GM19438 (cell line): ENCODE measurements at regions not wholly inside any gene's neighbourhood (a gene's known extent, or its start where the extent isn't known, plus 50 kb on each side); places are given as distances from the start of the nearest gene placed in this dataset.
"Not testable (repeated sequence)": the region's sequence is repeated elsewhere in the genome, so short reads cannot be mapped to it uniquely, and the experiment has no call there.

Experiments
- ATAC-seq: cut with Tn5 transposase; IDR thresholded peaks from one replicate; pipeline ENCODE4 v1.9.1; 2021; ENCODE audit warnings: low read depth; ENCODE audit not compliant: unreplicated experiment

- peak; percentile 77 for ATAC-seq
These were observed 260.4 kb upstream of the P2RY1 start for GRCh38 chr3:152574461-152575079.

- no peak for ATAC-seq
These were observed 256.2 kb upstream of the P2RY1 start for GRCh38 chr3:152578769-152579168.

- ATAC-seq = no peak
These were observed 253.0 kb upstream of the P2RY1 start for GRCh38 chr3:152581951-152582350.

GRCh38 chr3:152583963-152584362 is 251.0 kb upstream of the P2RY1 start:
- no peak for ATAC-seq

- no peak for ATAC-seq
These were observed 248.0 kb upstream of the P2RY1 start for GRCh38 chr3:152586974-152587373.

- no peak for ATAC-seq
These were observed 247.1 kb upstream of the P2RY1 start for GRCh38 chr3:152587861-152588260.

GRCh38 chr3:152589644-152590043 is 245.3 kb upstream of the P2RY1 start:
- ATAC-seq = no peak

- no peak for ATAC-seq
These were observed 243.4 kb upstream of the P2RY1 start for GRCh38 chr3:152591515-152591914.

GRCh38 chr3:152593242-152593641 is 241.7 kb upstream of the P2RY1 start:
- ATAC-seq = no peak

GRCh38 chr3:152595975-152596821 is 238.7 kb upstream of the P2RY1 start:
- peak; percentile 99 for ATAC-seq

GRCh38 chr3:152596832-152597231 is 238.1 kb upstream of the P2RY1 start:
- ATAC-seq = not testable (repeated sequence)

- no peak for ATAC-seq
These were observed 228.8 kb upstream of the P2RY1 start for GRCh38 chr3:152606146-152606545.

- ATAC-seq = no peak
These were observed 227.8 kb upstream of the P2RY1 start for GRCh38 chr3:152607179-152607578.

- no peak for ATAC-seq
These were observed 226.0 kb upstream of the P2RY1 start for GRCh38 chr3:152608696-152609594.

- no peak for ATAC-seq
These were observed 225.0 kb upstream of the P2RY1 start for GRCh38 chr3:152609891-152610290.

- no peak for ATAC-seq
These were observed 224.3 kb upstream of the P2RY1 start for GRCh38 chr3:152610622-152611021.

- ATAC-seq = no peak
These were observed 223.0 kb upstream of the P2RY1 start for GRCh38 chr3:152611905-152612304.

- no peak for ATAC-seq
These were observed 221.1 kb upstream of the P2RY1 start for GRCh38 chr3:152613851-152614250.

- ATAC-seq = no peak
These were observed 219.2 kb upstream of the P2RY1 start for GRCh38 chr3:152615681-152616080.

GRCh38 chr3:152617609-152618008 is 217.3 kb upstream of the P2RY1 start:
- ATAC-seq = no peak

GRCh38 chr3:152618529-152618928 is 216.4 kb upstream of the P2RY1 start:
- ATAC-seq = no peak
